ENCODE measurements at regions not wholly inside any gene's neighbourhood (a gene's known extent, or its start where the extent isn't known, plus 50 kb on each side); places are given as distances from the start of the nearest gene placed in this dataset.

GRCh38 chr5:135721548-135722090 is 112.8 kb upstream of the SLC25A48 start:
- no peak for DNase-seq

GRCh38 chr5:135720191-135720590 is 114.3 kb upstream of the SLC25A48 start:
- no peak for DNase-seq

GRCh38 chr5:135719428-135720063 is 114.9 kb upstream of the SLC25A48 start:
- no peak for DNase-seq

DNA sequence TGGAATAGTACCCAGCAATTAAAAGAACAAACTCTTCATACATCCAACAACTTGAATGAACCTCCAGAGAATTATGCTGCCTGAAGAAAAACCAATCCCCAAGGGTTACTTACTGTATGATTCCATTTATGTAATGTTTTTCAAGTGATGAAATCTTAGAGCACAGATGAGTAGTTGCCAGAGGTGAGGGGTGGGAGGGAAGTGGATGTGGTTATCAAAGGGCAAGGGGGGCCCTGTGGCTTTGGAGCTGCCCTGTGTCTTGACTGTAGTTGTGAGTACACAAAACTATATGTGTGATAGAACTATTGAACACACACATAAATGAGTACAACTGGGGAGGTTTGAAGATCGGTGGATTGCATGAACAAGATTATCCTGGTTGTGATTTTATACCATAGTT is 115.8 kb upstream of the SLC25A48 start:
- no peak for DNase-seq

GRCh38 chr5:135718151-135718550 is 116.3 kb upstream of the SLC25A48 start:
- no peak for DNase-seq

- no peak for DNase-seq
These were observed 119.0 kb upstream of the SLC25A48 start for GRCh38 chr5:135715267-135716055.

GRCh38 chr5:135714126-135714894 is 120.2 kb upstream of the SLC25A48 start:
- DNase-seq: no peak

- DNase-seq: no peak
These were observed 121.1 kb upstream of the SLC25A48 start for GRCh38 chr5:135713161-135713915.

- DNase-seq: no peak
These were observed 122.6 kb upstream of the SLC25A48 start for GRCh38 chr5:135711911-135712310.

GRCh38 chr5:135710045-135710675 is 124.3 kb upstream of the SLC25A48 start:
- no peak for DNase-seq

GRCh38 chr5:135709208-135709575 is 125.3 kb upstream of the SLC25A48 start:
- no peak for DNase-seq

- DNase-seq: no peak
These were observed 125.8 kb upstream of the SLC25A48 start for GRCh38 chr5:135708481-135709207.

DNA sequence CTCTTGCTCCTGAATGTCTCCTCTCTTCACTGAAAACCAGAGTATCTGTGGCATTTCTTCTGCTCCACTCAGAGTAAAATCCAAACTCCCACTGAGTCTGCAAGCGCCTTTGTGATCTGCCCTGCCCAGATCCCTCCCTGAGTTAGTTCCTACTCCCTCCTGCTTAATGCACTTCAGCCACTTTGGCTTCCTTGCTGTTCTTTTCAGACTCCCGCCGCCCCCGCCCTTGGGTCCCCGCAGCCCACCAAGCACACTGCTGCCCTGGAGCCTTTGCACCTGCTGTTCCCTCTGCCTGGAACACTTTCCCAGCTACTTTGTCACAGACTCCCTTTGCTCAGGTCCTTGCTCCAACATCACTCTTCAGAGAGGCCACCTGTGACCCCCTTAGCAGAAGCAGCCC is 127.2 kb upstream of the SLC25A48 start:
- DNase-seq: no peak

GRCh38 chr5:135706893-135707292 is 127.6 kb upstream of the SLC25A48 start:
- DNase-seq: no peak

DNA sequence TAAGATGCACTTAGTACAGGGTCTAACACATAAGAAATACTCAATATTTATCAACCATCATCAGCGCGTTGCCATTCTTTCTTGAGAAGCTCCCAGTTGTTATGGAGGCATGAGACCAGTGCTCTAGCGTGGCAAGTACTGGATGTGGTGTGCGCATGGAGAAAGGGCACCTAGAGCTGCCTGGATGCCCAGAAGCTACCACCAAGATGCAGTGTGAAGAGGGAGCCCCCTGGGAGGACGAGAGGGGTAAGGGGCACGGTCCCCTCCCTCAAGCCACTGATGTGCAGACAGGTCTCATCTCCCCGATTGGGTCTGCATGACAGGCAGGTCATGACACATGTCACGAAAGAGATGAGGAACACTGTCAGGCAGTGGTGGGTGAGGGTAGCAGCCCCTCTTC is 127.7 kb upstream of the CXCL14 start:
- no peak for DNase-seq

DNA sequence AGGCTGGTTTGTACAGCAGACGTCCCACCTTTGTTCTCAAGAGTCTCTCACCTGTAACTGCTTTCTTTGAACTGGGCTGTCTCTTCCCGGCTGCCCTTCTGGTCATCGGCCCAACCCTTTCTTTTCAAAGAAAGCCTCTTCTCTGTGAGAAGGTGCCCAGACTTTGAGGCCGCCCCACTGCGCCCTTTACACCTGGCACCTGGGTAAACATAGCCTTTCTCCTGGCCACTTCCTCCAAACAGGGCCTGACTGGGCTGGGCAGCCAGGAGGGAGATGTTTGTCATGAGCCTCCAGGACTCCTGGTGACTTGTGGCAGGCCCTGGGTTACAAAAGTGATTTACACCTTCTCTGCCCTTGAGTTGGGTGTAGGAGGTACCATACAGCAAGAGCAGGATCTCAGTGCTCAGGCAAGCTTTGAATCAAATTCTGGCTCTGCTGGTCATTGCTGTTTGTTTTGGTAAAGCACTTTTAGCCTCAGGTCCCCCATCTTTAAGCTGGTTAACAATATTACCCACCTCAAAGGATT is 127.2 kb upstream of the CXCL14 start:
- DNase-seq: no peak

- no peak for DNase-seq
These were observed 126.4 kb upstream of the CXCL14 start for GRCh38 chr5:135705141-135705631.

GRCh38 chr5:135704616-135705015 is 125.8 kb upstream of the CXCL14 start:
- no peak for DNase-seq

GRCh38 chr5:135703016-135703550 is 124.3 kb upstream of the CXCL14 start:
- no peak for DNase-seq

DNA sequence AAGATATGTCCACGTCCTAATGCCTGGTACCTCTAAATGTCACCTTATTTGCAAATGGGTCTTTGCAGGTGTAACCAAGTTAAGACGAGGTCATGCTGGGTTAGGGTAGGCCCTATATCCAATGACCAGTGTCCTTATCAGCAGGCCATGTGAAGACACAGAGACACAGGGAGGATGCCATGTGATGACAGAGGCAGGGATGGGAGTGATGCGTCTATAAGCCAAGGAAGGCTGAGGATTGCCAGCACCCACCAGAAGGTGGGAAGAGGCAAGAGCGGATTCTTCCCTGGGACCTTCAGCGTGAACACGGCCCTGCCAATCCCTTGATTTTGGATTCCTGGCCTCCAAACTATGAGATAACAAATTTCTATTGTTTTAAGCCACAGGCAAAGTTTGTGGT is 123.4 kb upstream of the CXCL14 start:
- no peak for DNase-seq

DNA sequence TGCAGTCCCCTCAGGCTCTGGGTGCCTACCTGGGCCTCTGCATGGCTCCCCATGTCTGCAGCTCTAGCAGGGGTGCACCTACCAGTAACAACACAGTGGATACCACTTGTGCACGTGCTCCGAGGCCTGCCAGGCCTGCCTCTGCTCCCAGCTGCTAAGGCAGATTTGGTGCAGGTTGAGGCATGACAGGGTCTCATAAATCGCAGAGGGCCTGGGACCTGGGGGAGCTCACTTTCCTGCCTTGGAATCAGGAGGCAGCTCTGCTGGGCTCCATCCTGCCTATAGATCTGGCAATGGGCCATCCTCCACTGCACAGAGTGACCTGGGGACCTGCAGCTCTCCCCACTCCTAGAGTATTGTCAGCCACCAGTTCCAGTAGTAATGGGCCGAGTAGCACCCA is 121.9 kb upstream of the CXCL14 start:
- no peak for DNase-seq
